ENCODE measurements at regions not wholly inside any gene's neighbourhood (a gene's known extent, or its start where the extent isn't known, plus 50 kb on each side); places are given as distances from the start of the nearest gene placed in this dataset.

DNA sequence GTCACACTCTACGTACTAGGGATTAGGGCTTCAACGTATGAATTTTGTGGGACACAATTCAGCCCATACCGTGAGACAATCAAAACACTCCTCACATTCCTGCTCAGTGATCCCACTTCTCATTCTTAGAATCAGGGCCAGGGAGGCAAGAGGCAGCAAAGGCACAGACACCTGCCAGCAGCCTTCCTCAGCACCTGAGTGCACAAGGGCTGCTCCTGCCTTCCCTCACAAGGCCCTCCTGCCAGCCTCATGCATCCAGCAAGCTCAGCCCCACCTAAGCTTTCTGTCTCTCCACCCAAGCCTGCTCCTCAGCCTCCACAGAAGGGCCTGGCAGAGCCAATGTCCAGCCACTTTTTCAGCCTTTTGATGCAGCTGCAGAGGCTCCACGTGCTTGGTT lies 141.6 kb downstream of the SP3 start:
- no TSS peak for BruUV-seq (replicated peaks)
- H3K27ac Mint-ChIP-seq (ENCODE audit: unreplicated experiment), result no peak overlapping the region
- intact Hi-C loops (cut with micrococcal nuclease; ENCODE audit: unreplicated experiment), result no loop called here
- H3K4me3 Mint-ChIP-seq (ENCODE audit: low read depth, unreplicated experiment), result no peak overlapping the region
- TF ChIP-seq, protein P1, sequence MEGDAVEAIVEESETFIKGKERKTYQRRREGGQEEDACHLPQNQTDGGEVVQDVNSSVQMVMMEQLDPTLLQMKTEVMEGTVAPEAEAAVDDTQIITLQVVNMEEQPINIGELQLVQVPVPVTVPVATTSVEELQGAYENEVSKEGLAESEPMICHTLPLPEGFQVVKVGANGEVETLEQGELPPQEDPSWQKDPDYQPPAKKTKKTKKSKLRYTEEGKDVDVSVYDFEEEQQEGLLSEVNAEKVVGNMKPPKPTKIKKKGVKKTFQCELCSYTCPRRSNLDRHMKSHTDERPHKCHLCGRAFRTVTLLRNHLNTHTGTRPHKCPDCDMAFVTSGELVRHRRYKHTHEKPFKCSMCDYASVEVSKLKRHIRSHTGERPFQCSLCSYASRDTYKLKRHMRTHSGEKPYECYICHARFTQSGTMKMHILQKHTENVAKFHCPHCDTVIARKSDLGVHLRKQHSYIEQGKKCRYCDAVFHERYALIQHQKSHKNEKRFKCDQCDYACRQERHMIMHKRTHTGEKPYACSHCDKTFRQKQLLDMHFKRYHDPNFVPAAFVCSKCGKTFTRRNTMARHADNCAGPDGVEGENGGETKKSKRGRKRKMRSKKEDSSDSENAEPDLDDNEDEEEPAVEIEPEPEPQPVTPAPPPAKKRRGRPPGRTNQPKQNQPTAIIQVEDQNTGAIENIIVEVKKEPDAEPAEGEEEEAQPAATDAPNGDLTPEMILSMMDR (IDR thresholded peaks at IDR 0.05; ENCODE audit: unreplicated experiment), result no peak
- CTCF ChIA-PET, result no interaction called here
- no peak for DNase-seq
- H3K27me3 Mint-ChIP-seq (ENCODE audit: unreplicated experiment), result peaks cover 50% of the 10 kb centered on the region
- H3K9me3 Mint-ChIP-seq (ENCODE audit: low read depth, unreplicated experiment), result no peaks in the 10 kb centered on the region
- no peaks in the 10 kb centered on the region for H3K4me1 Mint-ChIP-seq (ENCODE audit: low read depth, unreplicated experiment)
- no peaks in the 10 kb centered on the region for H3K36me3 Mint-ChIP-seq (ENCODE audit: insufficient read depth, unreplicated experiment)

DNA sequence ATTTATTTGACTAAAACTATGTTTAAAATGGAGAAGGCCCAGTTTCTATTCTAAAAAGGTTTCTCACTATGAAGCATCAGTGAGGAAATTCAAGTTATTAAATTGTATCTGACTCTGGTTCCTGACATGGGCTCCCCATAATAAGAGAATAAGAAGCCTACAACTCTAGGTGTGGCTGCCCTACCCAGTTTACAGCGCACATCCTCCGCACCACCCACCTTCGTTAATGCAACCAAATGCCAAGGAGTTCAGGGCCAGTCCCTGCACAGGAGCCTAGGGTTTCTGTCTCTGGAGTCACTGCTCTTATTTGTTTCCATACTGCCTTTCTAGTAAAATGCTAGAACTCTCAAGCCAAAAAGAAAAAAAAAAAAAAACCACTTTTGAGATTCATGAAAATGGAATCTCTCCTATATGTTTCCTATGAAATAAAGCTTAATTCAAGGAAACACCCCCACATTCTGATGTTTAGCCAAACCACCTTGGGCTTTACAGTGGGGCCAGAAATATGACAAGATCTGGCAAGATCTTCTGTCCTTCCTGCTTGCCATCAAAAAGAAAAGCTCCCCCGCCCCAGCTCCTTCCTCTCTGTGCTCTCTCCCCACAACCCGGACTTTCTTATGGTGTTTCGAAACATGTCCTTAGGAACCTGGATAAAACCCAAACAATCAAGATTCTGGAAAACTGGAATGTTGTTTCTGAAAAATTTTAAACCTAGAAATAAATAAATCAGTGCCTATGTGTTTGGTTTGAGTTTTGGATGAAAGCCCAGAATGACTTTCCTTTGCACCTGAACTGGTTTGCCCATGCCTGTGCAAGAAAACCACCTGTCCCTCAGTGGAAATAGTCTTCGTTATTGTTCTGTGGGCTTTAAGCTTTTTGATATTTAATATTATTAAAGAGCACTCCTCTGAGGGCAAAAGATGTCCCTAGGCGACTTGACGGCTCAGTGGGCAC lies 136.7 kb downstream of the SP3 start:
- CTCF ChIA-PET, result interaction anchor here (0.7 kb wide), 1 partner anchor 39 kb away, joined by 4 read pairs; no protein-coding TSS in a partner anchor
- H3K27me3 Mint-ChIP-seq (ENCODE audit: unreplicated experiment), result peaks cover 22% of the 10 kb centered on the region
- H3K9me3 Mint-ChIP-seq (ENCODE audit: low read depth, unreplicated experiment), result no peaks in the 10 kb centered on the region
- TF ChIP-seq, protein P1 (IDR thresholded peaks at IDR 0.05; ENCODE audit: unreplicated experiment), result no peak
- H3K4me1 Mint-ChIP-seq (ENCODE audit: low read depth, unreplicated experiment), result no peaks in the 10 kb centered on the region
- intact Hi-C loops (cut with micrococcal nuclease; ENCODE audit: unreplicated experiment), result no loop called here
- no peak for DNase-seq
- BruUV-seq (replicated peaks), result no TSS peak
- no peak overlapping the region for H3K27ac Mint-ChIP-seq (ENCODE audit: unreplicated experiment)
- H3K4me3 Mint-ChIP-seq (ENCODE audit: low read depth, unreplicated experiment), result no peak overlapping the region
- no peaks in the 10 kb centered on the region for H3K36me3 Mint-ChIP-seq (ENCODE audit: insufficient read depth, unreplicated experiment)

DNA sequence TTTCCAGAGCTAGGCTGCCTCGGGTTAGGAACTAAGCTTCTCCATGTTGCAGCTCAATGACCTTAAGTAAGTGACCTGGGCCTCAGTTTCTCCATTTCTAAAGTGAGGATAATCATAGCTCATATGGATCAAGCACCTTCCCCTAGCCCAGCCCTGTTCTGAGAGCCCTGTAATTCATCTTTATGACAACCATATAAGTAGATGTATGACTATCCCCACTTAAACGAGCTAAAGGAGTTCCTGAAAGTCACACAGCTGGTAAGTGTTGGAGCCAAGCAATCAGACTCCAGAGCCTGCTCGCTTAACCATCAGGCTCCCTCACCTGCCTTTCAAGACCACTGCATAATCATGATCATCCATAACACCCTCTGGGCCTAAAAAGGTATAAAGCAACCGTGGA lies 135.4 kb downstream of the SP3 start:
- Mint-ChIP-seq H3K4me1 (ENCODE audit: low read depth, unreplicated experiment) (no peaks in the 10 kb centered on the region), H3K36me3 (ENCODE audit: insufficient read depth, unreplicated experiment) (no peaks in the 10 kb centered on the region), H3K9me3 (ENCODE audit: low read depth, unreplicated experiment) (no peaks in the 10 kb centered on the region), H3K4me3 (ENCODE audit: low read depth, unreplicated experiment) (no peak overlapping the region), H3K27me3 (ENCODE audit: unreplicated experiment) (peaks cover 18% of the 10 kb centered on the region), H3K27ac (ENCODE audit: unreplicated experiment) (no peak overlapping the region)
- TF ChIP-seq, protein P1 (IDR thresholded peaks at IDR 0.05; ENCODE audit: unreplicated experiment), result no peak
- CTCF ChIA-PET, result no interaction called here
- intact Hi-C loops (cut with micrococcal nuclease; ENCODE audit: unreplicated experiment), result no loop called here
- no peak for DNase-seq
- BruUV-seq (replicated peaks), result no TSS peak

DNA sequence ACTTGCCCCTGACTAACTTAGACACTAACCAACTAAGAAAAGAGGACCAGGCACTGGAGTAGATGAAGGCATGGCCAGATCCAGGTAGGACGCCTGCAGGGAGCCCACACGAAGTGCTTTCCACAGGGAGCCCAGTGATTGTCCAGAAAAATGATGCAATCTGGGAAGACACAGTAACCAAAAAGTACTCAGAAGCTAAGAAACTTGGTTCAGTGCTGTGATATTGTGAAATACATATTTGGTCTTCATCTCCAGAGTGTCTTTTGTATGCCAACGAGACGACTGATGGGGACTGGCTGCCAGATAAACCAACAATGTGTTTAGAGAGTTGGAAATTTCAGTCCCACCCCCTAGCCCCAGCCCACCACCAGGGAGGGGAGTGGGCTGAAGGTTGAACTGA lies 135.0 kb downstream of the SP3 start:
- no peak overlapping the region for H3K4me3 Mint-ChIP-seq (ENCODE audit: low read depth, unreplicated experiment)
- H3K4me1 Mint-ChIP-seq (ENCODE audit: low read depth, unreplicated experiment), result no peaks in the 10 kb centered on the region
- H3K27me3 Mint-ChIP-seq (ENCODE audit: unreplicated experiment), result peaks cover 18% of the 10 kb centered on the region
- TF ChIP-seq, protein P1 (IDR thresholded peaks at IDR 0.05; ENCODE audit: unreplicated experiment), result no peak
- intact Hi-C loops (cut with micrococcal nuclease; ENCODE audit: unreplicated experiment), result no loop called here
- CTCF ChIA-PET, result no interaction called here
- no peak for DNase-seq
- H3K9me3 Mint-ChIP-seq (ENCODE audit: low read depth, unreplicated experiment), result no peaks in the 10 kb centered on the region
- no peak overlapping the region for H3K27ac Mint-ChIP-seq (ENCODE audit: unreplicated experiment)
- BruUV-seq (replicated peaks), result no TSS peak
- no peaks in the 10 kb centered on the region for H3K36me3 Mint-ChIP-seq (ENCODE audit: insufficient read depth, unreplicated experiment)
